ENCODE measurements at regions not wholly inside any gene's neighbourhood (a gene's known extent, or its start where the extent isn't known, plus 50 kb on each side); places are given as distances from the start of the nearest gene placed in this dataset.

DNA sequence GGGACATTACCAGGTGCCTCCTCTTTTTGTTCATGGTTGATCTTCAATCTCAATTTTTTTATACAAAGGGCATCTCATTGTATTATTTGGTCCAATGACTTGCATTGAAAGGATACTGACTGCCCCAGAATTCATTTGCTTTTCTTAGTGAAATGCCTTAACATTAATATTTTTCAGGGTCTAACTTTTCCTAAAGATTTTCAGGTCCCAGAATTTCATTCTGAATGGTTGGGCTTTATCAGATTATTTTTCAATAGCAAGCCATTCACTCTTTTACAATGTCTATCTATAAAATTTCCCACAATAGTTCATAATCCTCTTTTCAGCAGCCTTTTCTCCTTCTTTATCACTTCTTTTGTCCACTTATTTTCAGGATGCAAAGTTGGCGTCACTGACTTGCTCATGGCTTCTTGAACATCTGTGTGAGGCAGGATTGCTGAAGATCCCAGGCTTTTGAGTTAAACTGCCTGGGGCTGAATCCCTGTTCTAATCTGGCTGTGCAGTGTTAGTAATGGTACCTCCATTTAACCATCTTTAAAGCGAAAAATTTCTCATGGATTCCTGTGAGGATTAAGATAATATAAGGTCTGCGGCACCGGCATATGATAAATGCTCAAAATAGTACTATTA is 131.7 kb upstream of the HDAC9 start:
- TF ChIP-seq EP300 (IDR thresholded peaks at IDR 0.05) = no peak
- TF ChIP-seq, protein P1, sequence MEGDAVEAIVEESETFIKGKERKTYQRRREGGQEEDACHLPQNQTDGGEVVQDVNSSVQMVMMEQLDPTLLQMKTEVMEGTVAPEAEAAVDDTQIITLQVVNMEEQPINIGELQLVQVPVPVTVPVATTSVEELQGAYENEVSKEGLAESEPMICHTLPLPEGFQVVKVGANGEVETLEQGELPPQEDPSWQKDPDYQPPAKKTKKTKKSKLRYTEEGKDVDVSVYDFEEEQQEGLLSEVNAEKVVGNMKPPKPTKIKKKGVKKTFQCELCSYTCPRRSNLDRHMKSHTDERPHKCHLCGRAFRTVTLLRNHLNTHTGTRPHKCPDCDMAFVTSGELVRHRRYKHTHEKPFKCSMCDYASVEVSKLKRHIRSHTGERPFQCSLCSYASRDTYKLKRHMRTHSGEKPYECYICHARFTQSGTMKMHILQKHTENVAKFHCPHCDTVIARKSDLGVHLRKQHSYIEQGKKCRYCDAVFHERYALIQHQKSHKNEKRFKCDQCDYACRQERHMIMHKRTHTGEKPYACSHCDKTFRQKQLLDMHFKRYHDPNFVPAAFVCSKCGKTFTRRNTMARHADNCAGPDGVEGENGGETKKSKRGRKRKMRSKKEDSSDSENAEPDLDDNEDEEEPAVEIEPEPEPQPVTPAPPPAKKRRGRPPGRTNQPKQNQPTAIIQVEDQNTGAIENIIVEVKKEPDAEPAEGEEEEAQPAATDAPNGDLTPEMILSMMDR (IDR thresholded peaks at IDR 0.05) = no peak
- TF ChIP-seq POLR2A (IDR thresholded peaks at IDR 0.05) = no peak

Measured in tibial nerve (tissue), 4 donors.